ENCODE measurements at regions not wholly inside any gene's neighbourhood (a gene's known extent, or its start where the extent isn't known, plus 50 kb on each side); places are given as distances from the start of the nearest gene placed in this dataset.

GRCh38 chr7:81430761-81431160 is 339.1 kb downstream of the HGF start:
- Histone ChIP-seq H3K4me3 (no peak overlapping the region), H3K9me3 (no peaks in the 10 kb centered on the region), H3K27me3 (no peaks in the 10 kb centered on the region), H3K27ac (no peak overlapping the region), H3K36me3 (no peaks in the 10 kb centered on the region), H3K4me1 (no peaks in the 10 kb centered on the region)
- no peak for DNase-seq
- intact Hi-C loops (cut with DNase I): no loop called here
- TF ChIP-seq CTCF (IDR thresholded peaks at IDR 0.05) (no peak), POLR2AphosphoS5 (IDR thresholded peaks at IDR 0.05) (no peak), EP300 (IDR thresholded peaks at IDR 0.05) (no peak), POLR2A (IDR thresholded peaks at IDR 0.05) (no peak)
- WGBS, 2 donors: 86 to 96% methylated on average over 1 of the region's 1 CpG

GRCh38 chr7:81430150-81430549 is 339.7 kb downstream of the HGF start:
- no peaks in the 10 kb centered on the region for H3K4me1 ChIP-seq
- H3K4me3 ChIP-seq: no peak overlapping the region

GRCh38 chr7:81427461-81427860 is 342.4 kb downstream of the HGF start:
- Histone ChIP-seq H3K27ac (no peak overlapping the region), H3K9me3 (no peaks in the 10 kb centered on the region), H3K27me3 (no peaks in the 10 kb centered on the region), H3K4me1 (no peaks in the 10 kb centered on the region), H3K36me3 (no peaks in the 10 kb centered on the region), H3K4me3 (no peak overlapping the region)
- 74 to 78% methylated on average over 2 of the region's 2 CpGs for WGBS, 2 donors
- intact Hi-C loops (cut with DNase I): no loop called here
- no peak for TF ChIP-seq POLR2AphosphoS5 (IDR thresholded peaks at IDR 0.05)
- no peak for DNase-seq

More at GRCh38 chr7:81430150-81430549, 339.7 kb downstream of the HGF start:
- no peak for TF ChIP-seq POLR2A (IDR thresholded peaks at IDR 0.05)
- TF ChIP-seq CTCF (IDR thresholded peaks at IDR 0.05): no peak
- no peak for TF ChIP-seq POLR2AphosphoS5 (IDR thresholded peaks at IDR 0.05)
- TF ChIP-seq EP300 (IDR thresholded peaks at IDR 0.05): no peak
- Histone ChIP-seq H3K27me3 (no peaks in the 10 kb centered on the region), H3K27ac (no peak overlapping the region), H3K9me3 (no peaks in the 10 kb centered on the region), H3K36me3 (no peaks in the 10 kb centered on the region)
- intact Hi-C loops (cut with DNase I): no loop called here
- DNase-seq: no peak
- WGBS, 2 donors: 89 to 93% methylated on average over 6 of the region's 6 CpGs

- H3K9me3 ChIP-seq: no peaks in the 10 kb centered on the region
- DNase-seq: no peak
- intact Hi-C loops (cut with DNase I): no loop called here
- H3K27me3 ChIP-seq: no peaks in the 10 kb centered on the region
- H3K27ac ChIP-seq: no peak overlapping the region
- H3K4me1 ChIP-seq: no peaks in the 10 kb centered on the region
- H3K36me3 ChIP-seq: no peaks in the 10 kb centered on the region
- H3K4me3 ChIP-seq: no peak overlapping the region
- 87 to 92% methylated on average over 5 of the region's 5 CpGs for WGBS, 2 donors
- TF ChIP-seq CTCF (IDR thresholded peaks at IDR 0.05) (no peak), POLR2AphosphoS5 (IDR thresholded peaks at IDR 0.05) (no peak), POLR2A (IDR thresholded peaks at IDR 0.05) (no peak), EP300 (IDR thresholded peaks at IDR 0.05) (no peak)
Measured at GRCh38 chr7:81420526-81421226, 349.2 kb downstream of the HGF start.

- intact Hi-C loops (cut with DNase I): no loop called here
- TF ChIP-seq EP300 (IDR thresholded peaks at IDR 0.05) (no peak), POLR2A (IDR thresholded peaks at IDR 0.05) (no peak), POLR2AphosphoS5 (IDR thresholded peaks at IDR 0.05) (no peak), CTCF (IDR thresholded peaks at IDR 0.05) (no peak)
Measured at GRCh38 chr7:81419731-81420130, 350.1 kb downstream of the HGF start.

More at GRCh38 chr7:81419731-81420130, 350.1 kb downstream of the HGF start:
- Histone ChIP-seq H3K9me3 (no peaks in the 10 kb centered on the region), H3K27me3 (no peaks in the 10 kb centered on the region), H3K27ac (no peak overlapping the region), H3K4me3 (no peak overlapping the region), H3K4me1 (no peaks in the 10 kb centered on the region), H3K36me3 (no peaks in the 10 kb centered on the region)
- DNase-seq: no peak

All from sigmoid colon (tissue), 6 donors.